IMR-90 (cell line): ENCODE measurements at regions not wholly inside any gene's neighbourhood (a gene's known extent, or its start where the extent isn't known, plus 50 kb on each side); places are given as distances from the start of the nearest gene placed in this dataset.
A peak's percentile ranks its signal among the peaks of the same experiment; 100 is the strongest.

Source experiments
- ATAC-seq: fragments of 200-7000 bp; cut with Tn5 transposase; 2 replicates; pipeline ENCODE4 v1.9.1; 2020; ENCODE audit warnings: low read depth, mild to moderate bottlenecking, moderate library complexity
- BruUV-seq: library from RNA; stranded (reverse); fragments of 400-500 nt; replicated peaks from 2 replicates; lab custom pipeline; 2021; lab: Mats Ljungman, UMichigan
- CTCF ChIA-PET: fragments of 300-600 bp; formaldehyde crosslinking; extraction: SDS; loops from one replicate; lab custom pipeline; 2021; ENCODE audit warnings: antibody characterized with exemption; lab: Yijun Ruan, JAX
- POLR2A ChIA-PET: fragments of 300-600 bp; sonication (Branson Sonifier 250); formaldehyde crosslinking; loops from one replicate; lab custom pipeline; 2022; ENCODE audit warnings: antibody characterized with exemption; ENCODE audit not compliant: unreplicated experiment; lab: Charles Lee
- DNase-seq: peaks from one replicate; pipeline ENCODE4 v3.0.0; 2013
- H2AFZ ChIP-seq: replicated peaks from 2 replicates; pipeline ENCODE3; 2013; ENCODE audit warnings: low read length, mild to moderate bottlenecking; ENCODE audit not compliant: poor library complexity
- H2AK5ac ChIP-seq: 2 replicates; pipeline ENCODE4 v1.6.1; 2013; ENCODE audit warnings: low read depth, low read length, inconsistent platforms
- H2AK9ac ChIP-seq: replicated peaks from 2 replicates; pipeline ENCODE3; 2013; ENCODE audit warnings: mild to moderate bottlenecking, low read depth, low read length, moderate library complexity; ENCODE audit not compliant: poor library complexity
- H2BK120ac ChIP-seq: 2 replicates; pipeline ENCODE4 v1.6.1; 2013; ENCODE audit warnings: low read depth, low read length, inconsistent platforms
- H2BK15ac ChIP-seq: 3 replicates; pipeline ENCODE4 v1.6.1; 2013; ENCODE audit warnings: low read depth, low read length, inconsistent platforms
- H2BK20ac ChIP-seq: 2 replicates; pipeline ENCODE4 v1.6.1; 2013; ENCODE audit warnings: low read depth, mild to moderate bottlenecking, inconsistent platforms, low read length, moderate library complexity
- H2BK5ac ChIP-seq: 2 replicates; pipeline ENCODE4 v1.6.1; 2013; ENCODE audit warnings: mild to moderate bottlenecking, low read depth, low read length, inconsistent platforms; ENCODE audit not compliant: poor library complexity, severe bottlenecking
- H3K14ac ChIP-seq: replicated peaks from 2 replicates; pipeline ENCODE4 v1.6.1; 2013; ENCODE audit warnings: low read depth, low read length, inconsistent platforms
- H3K18ac ChIP-seq: 2 replicates; pipeline ENCODE4 v1.6.1; 2013; ENCODE audit warnings: low read depth, low read length, control low read depth
- H3K23ac ChIP-seq: 2 replicates; pipeline ENCODE4 v1.6.1; 2013; ENCODE audit warnings: low read depth, low read length, inconsistent platforms
- H3K27ac ChIP-seq: 2 replicates; pipeline ENCODE4 v1.5.1; 2013; ENCODE audit warnings: mild to moderate bottlenecking, control low read depth, low read length; ENCODE audit not compliant: insufficient read depth
- H3K27me3 ChIP-seq: 2 replicates; pipeline ENCODE4 v1.6.1; 2013; ENCODE audit warnings: low read length; ENCODE audit not compliant: control insufficient read depth, insufficient read depth
- H3K36me3 ChIP-seq: 2 replicates; pipeline ENCODE4 v1.6.1; 2013; ENCODE audit warnings: low read length, mixed read lengths; ENCODE audit not compliant: control insufficient read depth, insufficient read depth
- H3K4ac ChIP-seq: 2 replicates; pipeline ENCODE4 v1.6.1; 2013; ENCODE audit warnings: low read depth, low read length, inconsistent platforms
- H3K4me1 ChIP-seq: 2 replicates; pipeline ENCODE4 v1.6.1; 2013; ENCODE audit warnings: low read length, mixed read lengths; ENCODE audit not compliant: control insufficient read depth, insufficient read depth
- H3K4me2 ChIP-seq: 2 replicates; pipeline ENCODE4 v1.6.1; 2013; ENCODE audit warnings: low read depth, mild to moderate bottlenecking, control low read depth, low read length, moderate library complexity
- H3K4me3 ChIP-seq: 2 replicates; pipeline ENCODE4 v1.5.1; 2013; ENCODE audit warnings: low read depth, mild to moderate bottlenecking, control low read depth, low read length, moderate library complexity; ENCODE audit not compliant: insufficient read depth
- H3K56ac ChIP-seq: 2 replicates; pipeline ENCODE4 v1.6.1; 2013; ENCODE audit warnings: low read length, inconsistent platforms; ENCODE audit not compliant: insufficient read depth; ENCODE audit errors: extremely low read depth
- H3K79me1 ChIP-seq, 2 experiments: 2 replicates each; pipeline ENCODE4 v1.6.1; 2013; ENCODE audit warnings: low read length in 2 of 2, inconsistent platforms in 1 of 2, low read depth in 1 of 2
- H3K9ac ChIP-seq: 2 replicates; pipeline ENCODE4 v1.6.1; 2013; ENCODE audit warnings: low read depth, low read length, control low read depth
- H3K9me1 ChIP-seq: 2 replicates; pipeline ENCODE4 v1.6.1; 2013; ENCODE audit warnings: low read length, inconsistent platforms; ENCODE audit not compliant: insufficient read depth
- H3K9me3 ChIP-seq: 2 replicates; pipeline ENCODE4 v1.6.1; 2013; ENCODE audit warnings: low read length; ENCODE audit not compliant: control insufficient read depth, insufficient read depth
- H4K20me1 ChIP-seq: 2 replicates; pipeline ENCODE4 v1.6.1; 2013; ENCODE audit warnings: low read length, inconsistent platforms; ENCODE audit not compliant: insufficient read depth
- H4K5ac ChIP-seq: 2 replicates; pipeline ENCODE4 v1.6.1; 2013; ENCODE audit warnings: mild to moderate bottlenecking, low read depth, low read length, control low read depth
- H4K8ac ChIP-seq, 2 experiments: 2 replicates each; pipeline ENCODE4 v1.6.1; 2013; ENCODE audit warnings: low read depth in 2 of 2, low read length in 2 of 2, control low read depth in 1 of 2, inconsistent platforms in 1 of 2
- H4K91ac ChIP-seq: 2 replicates; pipeline ENCODE4 v1.6.1; 2013; ENCODE audit warnings: low read depth, low read length, inconsistent platforms; ENCODE audit not compliant: insufficient read depth
- BHLHE40 ChIP-seq: fragments of 150-350 bp; IDR thresholded peaks from 2 replicates; pipeline ENCODE4 v1.6.1; 2016; ENCODE audit warnings: mild to moderate bottlenecking, low read depth, low read length
- CHD1 ChIP-seq: IDR thresholded peaks from 2 replicates; pipeline ENCODE4 v1.6.1; 2012; ENCODE audit warnings: low read depth, low read length, improper control_type of control experiment
- POLR2A ChIP-seq: IDR thresholded peaks from 2 replicates; pipeline ENCODE4 v1.6.1; 2012; ENCODE audit warnings: mild to moderate bottlenecking, low read depth, low read length
- RAD21 ChIP-seq: IDR thresholded peaks from 2 replicates; pipeline ENCODE4 v1.6.1; 2012; ENCODE audit warnings: low read length, improper control_type of control experiment
- WGBS, 2 experiments: methylation state at CpG; one replicate each; pipeline versions ENCODE4 v1.1.5 to v1.1.7; 2013; ENCODE audit warnings: missing lambda C conversion rate in 2 of 2; ENCODE audit not compliant: insufficient read length in 1 of 2; ENCODE audit errors: extremely low coverage in 2 of 2; 5-methylcytosine and 5-hydroxymethylcytosine counted together
- dilution Hi-C: fragments of 300-500 bp; cut with HindIII; formaldehyde crosslinking; loops from one replicate; pipeline ENCODE4 v1.14.3; 2018; ENCODE audit warnings: low sequenced_read_pairs; ENCODE audit not compliant: unreplicated experiment
- in situ Hi-C: fragments of 300-500 bp; cut with MboI; formaldehyde crosslinking; loops from 3 replicates; pipeline ENCODE4 v1.14.3; 2019; ENCODE audit warnings: low sequenced_read_pairs, inconsistent platforms, mixed read lengths
- intact Hi-C: fragments of 100-400 bp; cut with micrococcal nuclease; formaldehyde crosslinking; loops from 2 replicates; pipeline ENCODE4 v1.10.0; 2022

DNA sequence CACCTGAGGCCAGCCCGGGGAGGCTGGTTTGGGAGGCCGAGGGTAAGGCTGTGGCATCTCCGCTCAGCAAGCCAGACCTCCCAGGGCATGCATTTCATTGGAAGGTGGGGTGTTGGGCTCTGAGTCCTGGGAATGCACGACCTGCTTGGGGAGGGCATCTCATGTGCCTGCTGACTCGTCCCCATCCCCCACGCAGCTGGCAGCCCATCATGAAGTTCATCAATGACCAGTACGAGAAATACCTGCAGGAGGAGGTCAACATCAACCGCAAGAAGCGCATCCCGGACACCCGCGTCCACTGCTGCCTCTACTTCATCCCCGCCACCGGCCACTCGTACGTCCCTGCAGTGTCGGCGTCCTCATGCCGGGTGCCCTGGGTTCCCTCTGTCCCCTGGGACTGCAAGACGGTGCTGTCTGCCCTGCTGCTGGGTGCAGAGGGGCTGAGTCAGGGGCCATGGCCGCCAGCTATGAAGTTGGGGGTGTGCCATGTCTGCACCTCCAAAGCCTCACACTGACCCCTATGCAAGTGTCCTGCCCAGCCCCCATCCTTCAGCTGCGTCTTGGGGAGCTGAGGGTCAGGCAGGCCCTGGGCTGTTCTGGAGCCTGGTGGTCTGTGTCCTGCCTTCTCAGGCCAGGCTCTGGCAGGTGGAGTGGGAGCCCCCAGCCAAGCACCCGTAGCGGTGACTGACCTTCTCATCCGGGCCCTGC, 347.9 kb downstream of the SEC14L1 start:
- H3K4ac ChIP-seq = no peak overlapping the region
- H3K23ac ChIP-seq = no peak overlapping the region
- no peak overlapping the region for H2BK15ac ChIP-seq
- peaks cover 24 to 90% of the 10 kb centered on the region in 2 experiments for H3K79me1 ChIP-seq
- peak overlapping the region; percentile 51 for H2AFZ ChIP-seq
- peaks cover 82% of the 10 kb centered on the region for H4K20me1 ChIP-seq
- CTCF ChIA-PET = no interaction called here
- no peak for ATAC-seq
- intact Hi-C loops = no loop called here
- no peak overlapping the region for H3K14ac ChIP-seq
- in situ Hi-C loops = no loop called here
- peak; percentile 33 for DNase-seq
- no TSS peak for BruUV-seq
- H3K36me3 ChIP-seq = peaks cover 72% of the 10 kb centered on the region
- no peak overlapping the region for H2BK120ac ChIP-seq
- no peak overlapping the region for H3K18ac ChIP-seq
- H3K9me3 ChIP-seq = no peaks in the 10 kb centered on the region
- H3K9me1 ChIP-seq = peaks cover 21% of the 10 kb centered on the region
- no peak overlapping the region for H4K91ac ChIP-seq
- no peak overlapping the region for H4K5ac ChIP-seq
- H2AK9ac ChIP-seq = peak overlapping the region; percentile 70
- no peak overlapping the region for H4K8ac ChIP-seq
- H3K27me3 ChIP-seq = no peaks in the 10 kb centered on the region
- no peak overlapping the region for H3K4me2 ChIP-seq
- H3K56ac ChIP-seq = no peak overlapping the region
- H3K27ac ChIP-seq = no peak overlapping the region
- H3K9ac ChIP-seq = no peak overlapping the region
- H2AK5ac ChIP-seq = no peak overlapping the region
- POLR2A ChIA-PET = no interaction called here
- no peak overlapping the region for H3K4me3 ChIP-seq
- dilution Hi-C loops = no loop called here
- no peaks in the 10 kb centered on the region for H3K4me1 ChIP-seq
- WGBS, 2 experiments = 98% methylated on average over 10 of the region's 25 CpGs; no CpG with 5 or more reads in 1 of the 2 experiments
- H2BK5ac ChIP-seq = no peak overlapping the region
- no peak for TF ChIP-seq RAD21
- no peak for TF ChIP-seq CHD1
- no peak for TF ChIP-seq POLR2A
- no peak for TF ChIP-seq BHLHE40
- H2BK20ac ChIP-seq = no peak overlapping the region
